ENCODE measurements at regions not wholly inside any gene's neighbourhood (a gene's known extent, or its start where the extent isn't known, plus 50 kb on each side); places are given as distances from the start of the nearest gene placed in this dataset.
"Not testable (repeated sequence)": the region's sequence is repeated elsewhere in the genome, so short reads cannot be mapped to it uniquely, and the experiment has no call there.

DNA sequence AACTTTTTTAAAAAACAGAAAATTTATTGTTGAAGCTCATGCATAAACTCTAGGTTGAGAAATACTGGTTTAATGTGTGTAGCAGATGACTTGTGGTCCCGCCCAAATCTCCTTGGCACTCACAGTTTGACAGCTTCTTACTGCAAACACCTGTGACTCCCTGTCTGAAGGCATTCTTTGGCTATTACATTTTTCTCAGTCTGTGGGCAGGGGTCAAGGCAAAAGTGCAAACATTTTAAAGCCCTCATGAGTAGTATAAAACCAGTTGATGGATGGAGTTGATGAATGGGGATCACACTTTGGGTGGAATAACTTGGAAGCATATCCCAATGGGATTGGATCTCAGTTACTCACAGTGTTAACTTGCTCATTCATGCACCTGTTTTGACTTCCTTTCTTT, 1007.0 kb upstream of the NUDT12 start:
- in situ Hi-C loops (cut with HindIII; ENCODE audit: low sequenced_read_pairs): no loop called here
- DNase-seq (ENCODE audit: low read depth, low spot score): no peak
- TF ChIP-seq CTCF (IDR thresholded peaks at IDR 0.05; ENCODE audit: low read depth, low read length): no peak
- no peak overlapping the region for H3K4me3 ChIP-seq (ENCODE audit: low read depth, low read length)

DNA sequence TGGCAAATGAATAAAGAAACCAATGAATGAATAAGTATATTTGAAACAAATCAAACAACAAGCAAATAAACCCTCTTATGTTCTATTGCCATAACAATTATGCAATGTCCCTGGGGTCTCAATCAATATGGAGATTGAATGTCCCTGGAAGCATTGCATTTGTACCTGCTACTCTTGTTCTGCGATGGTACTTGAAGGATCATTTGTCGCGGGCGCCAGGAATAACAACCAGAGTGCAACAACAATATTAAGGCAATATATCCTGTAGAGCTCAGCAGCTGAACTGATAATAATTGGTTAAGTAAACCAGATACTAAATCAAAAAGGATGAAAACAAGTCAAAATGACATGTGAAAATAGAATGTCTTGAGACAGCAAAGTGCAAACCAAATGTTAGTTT, 1001.9 kb upstream of the NUDT12 start:
- no peak for TF ChIP-seq CTCF (IDR thresholded peaks at IDR 0.05; ENCODE audit: low read depth, low read length)
- H3K4me3 ChIP-seq (ENCODE audit: low read depth, low read length): no peak overlapping the region
- no peak for DNase-seq (ENCODE audit: low read depth, low spot score)
- in situ Hi-C loops (cut with HindIII; ENCODE audit: low sequenced_read_pairs): no loop called here

GRCh38 chr5:104556957-104557356, 994.4 kb upstream of the NUDT12 start:
- no peak for TF ChIP-seq CTCF (IDR thresholded peaks at IDR 0.05; ENCODE audit: low read depth, low read length)
- H3K4me3 ChIP-seq (ENCODE audit: low read depth, low read length): no peak overlapping the region
- no peak for DNase-seq (ENCODE audit: low read depth, low spot score)
- in situ Hi-C loops (cut with HindIII; ENCODE audit: low sequenced_read_pairs): no loop called here

DNA sequence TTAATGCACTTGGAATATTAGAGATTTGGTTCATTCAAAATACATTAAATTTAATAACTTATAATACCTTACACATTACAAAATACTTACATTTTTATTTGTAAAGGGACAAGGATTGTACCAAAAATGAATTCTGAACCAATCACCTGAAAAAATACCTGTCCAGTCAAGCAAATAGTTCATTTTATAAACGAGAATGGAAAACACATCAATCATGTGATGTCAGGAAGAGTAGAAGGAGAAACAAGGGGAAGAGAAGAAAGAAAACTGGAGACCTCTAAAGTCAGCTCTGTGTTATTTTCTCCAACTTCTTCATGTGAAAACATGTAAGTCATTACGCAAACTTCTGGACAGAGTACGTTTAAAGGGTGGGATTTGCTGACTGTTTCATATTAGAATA, 989.0 kb upstream of the NUDT12 start:
- in situ Hi-C loops (cut with HindIII; ENCODE audit: low sequenced_read_pairs): no loop called here
- TF ChIP-seq CTCF (IDR thresholded peaks at IDR 0.05; ENCODE audit: low read depth, low read length): no peak
- no peak overlapping the region for H3K4me3 ChIP-seq (ENCODE audit: low read depth, low read length)
- no peak for DNase-seq (ENCODE audit: low read depth, low spot score)

DNA sequence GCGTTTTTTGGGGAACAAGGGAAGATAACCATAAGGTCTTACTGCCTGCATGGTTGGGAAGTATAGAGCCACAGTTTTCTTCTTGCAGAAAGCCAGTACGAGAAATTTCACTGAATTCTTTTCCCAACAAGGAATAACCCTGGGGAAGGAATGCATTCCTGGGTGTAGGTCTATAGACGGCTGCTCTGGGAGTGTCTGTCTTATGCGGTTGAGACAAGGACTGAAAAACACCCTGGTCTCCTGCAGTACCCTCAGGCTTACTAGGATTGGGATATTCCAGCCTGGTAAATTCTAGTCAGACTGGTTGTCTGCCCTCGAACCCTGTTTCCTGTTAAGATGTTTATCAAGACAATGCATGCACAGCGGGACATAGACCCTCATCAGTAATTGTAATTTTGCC, 984.3 kb upstream of the NUDT12 start:
- DNase-seq (ENCODE audit: low read depth, low spot score); in situ Hi-C loops (cut with HindIII; ENCODE audit: low sequenced_read_pairs); H3K4me3 ChIP-seq (ENCODE audit: low read depth, low read length): not testable (repeated sequence)

DNA sequence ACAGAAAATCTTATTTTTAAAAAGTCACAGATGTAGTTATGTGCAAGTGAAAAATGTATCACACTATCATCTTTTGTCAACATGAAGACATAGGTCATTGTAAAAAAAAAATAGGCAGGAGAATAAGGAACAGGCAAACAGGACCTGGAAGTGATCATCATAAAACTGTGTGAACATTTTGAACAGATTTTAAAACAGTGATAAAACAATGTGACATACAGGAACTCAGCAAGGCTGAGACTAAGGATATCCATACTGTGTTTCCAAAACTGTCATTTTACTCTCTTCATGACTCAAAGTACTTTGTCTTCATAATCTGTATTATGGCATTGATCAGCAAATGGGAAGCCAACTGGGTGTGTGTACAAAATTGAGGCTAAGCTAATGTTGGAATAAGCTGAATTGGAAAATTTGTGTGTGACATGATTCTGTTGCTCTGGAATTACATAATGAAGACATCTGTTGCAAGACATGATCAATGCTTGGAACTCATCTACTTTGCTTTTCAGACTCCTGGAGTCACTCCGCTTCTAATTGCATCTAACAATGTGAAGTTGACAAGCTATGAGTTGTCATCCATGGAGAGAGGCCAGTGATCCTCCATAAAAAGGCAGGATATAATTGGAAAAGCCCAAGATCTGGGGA, 978.7 kb upstream of the NUDT12 start:
- DNase-seq (ENCODE audit: low read depth, low spot score): no peak
- no peak for TF ChIP-seq CTCF (IDR thresholded peaks at IDR 0.05; ENCODE audit: low read depth, low read length)
- H3K4me3 ChIP-seq (ENCODE audit: low read depth, low read length): no peak overlapping the region
- in situ Hi-C loops (cut with HindIII; ENCODE audit: low sequenced_read_pairs): no loop called here

GRCh38 chr5:104540448-104540847, 977.9 kb upstream of the NUDT12 start:
- peak; percentile 86 for DNase-seq (ENCODE audit: low read depth, low spot score)
- H3K4me3 ChIP-seq (ENCODE audit: low read depth, low read length): no peak overlapping the region
- in situ Hi-C loops (cut with HindIII; ENCODE audit: low sequenced_read_pairs): no loop called here
- no peak for TF ChIP-seq CTCF (IDR thresholded peaks at IDR 0.05; ENCODE audit: low read depth, low read length)
